GM12872 (cell line): ENCODE measurements at regions not wholly inside any gene's neighbourhood (a gene's known extent, or its start where the extent isn't known, plus 50 kb on each side); places are given as distances from the start of the nearest gene placed in this dataset.

Experiments used
- CTCF ChIP-seq: IDR thresholded peaks from 3 replicates; pipeline ENCODE4 v1.5.1; 2011; ENCODE audit warnings: low read depth, mild to moderate bottlenecking, low read length, moderate library complexity; ENCODE audit not compliant: insufficient read depth

DNA sequence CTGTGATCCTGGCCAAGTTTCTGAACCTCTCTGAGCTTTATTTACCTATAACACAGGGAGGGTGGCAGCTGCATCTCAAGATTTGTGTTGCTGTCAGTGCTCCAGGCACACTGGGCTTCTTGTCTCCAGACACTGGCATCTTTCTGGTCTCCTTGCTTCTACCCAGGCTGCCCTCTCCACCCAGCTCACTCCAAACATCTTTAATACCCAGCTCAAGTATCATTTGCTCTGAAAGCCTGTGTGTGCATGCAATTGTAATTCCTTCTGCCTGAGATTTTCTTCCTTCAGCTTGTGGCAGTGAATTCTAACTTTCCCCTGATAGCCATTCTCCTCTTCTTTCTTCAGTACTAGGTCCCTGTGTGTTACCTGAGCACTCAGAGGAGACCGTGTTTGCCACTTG is 50.7 kb upstream of the USP7 start:
- no peak for TF ChIP-seq CTCF

- no peak for TF ChIP-seq CTCF
Measured at GRCh38 chr16:9015489-9015888, 51.8 kb upstream of the USP7 start.

GRCh38 chr16:9016824-9017223 is 53.1 kb upstream of the USP7 start:
- no peak for TF ChIP-seq CTCF

- TF ChIP-seq CTCF, result no peak
Measured at GRCh38 chr16:9027070-9027799, 63.5 kb upstream of the USP7 start.

GRCh38 chr16:9031107-9031506 is 60.3 kb upstream of the HAPSTR1 start:
- TF ChIP-seq CTCF, result no peak

GRCh38 chr16:9033125-9033830 is 58.2 kb upstream of the HAPSTR1 start:
- TF ChIP-seq CTCF, result peak; percentile 74

GRCh38 chr16:9034056-9034455 is 57.4 kb upstream of the HAPSTR1 start:
- TF ChIP-seq CTCF, result no peak
